GM21423 (cell line): ENCODE measurements at regions not wholly inside any gene's neighbourhood (a gene's known extent, or its start where the extent isn't known, plus 50 kb on each side); places are given as distances from the start of the nearest gene placed in this dataset.
A peak's percentile ranks its signal among the peaks of the same experiment; 100 is the strongest.

Experiments
- ATAC-seq: cut with Tn5 transposase; IDR thresholded peaks from one replicate; pipeline ENCODE4 v1.9.1; 2021; ENCODE audit warnings: mild to moderate bottlenecking, moderate library complexity; ENCODE audit not compliant: unreplicated experiment

- peak; percentile 84 for ATAC-seq
These were observed 236.8 kb upstream of the MAN1A1 start for GRCh38 chr6:119586250-119586882.

- no peak for ATAC-seq
These were observed 234.5 kb upstream of the MAN1A1 start for GRCh38 chr6:119584088-119584487.

- ATAC-seq: no peak
These were observed 231.7 kb upstream of the MAN1A1 start for GRCh38 chr6:119581220-119581619.

GRCh38 chr6:119575721-119576120 is 226.2 kb upstream of the MAN1A1 start:
- ATAC-seq: no peak

GRCh38 chr6:119568580-119568979 is 219.0 kb upstream of the MAN1A1 start:
- ATAC-seq: no peak

GRCh38 chr6:119566546-119567260 is 217.1 kb upstream of the MAN1A1 start:
- no peak for ATAC-seq

GRCh38 chr6:119565893-119566292 is 216.3 kb upstream of the MAN1A1 start:
- no peak for ATAC-seq

- no peak for ATAC-seq
These were observed 212.6 kb upstream of the MAN1A1 start for GRCh38 chr6:119562168-119562567.

GRCh38 chr6:119559586-119559985 is 210.0 kb upstream of the MAN1A1 start:
- ATAC-seq: no peak

- no peak for ATAC-seq
These were observed 207.7 kb upstream of the MAN1A1 start for GRCh38 chr6:119557239-119557638.

GRCh38 chr6:119552021-119552420 is 202.5 kb upstream of the MAN1A1 start:
- no peak for ATAC-seq

- no peak for ATAC-seq
These were observed 197.5 kb upstream of the MAN1A1 start for GRCh38 chr6:119547024-119547423.

GRCh38 chr6:119545245-119545644 is 195.7 kb upstream of the MAN1A1 start:
- ATAC-seq: no peak

GRCh38 chr6:119544325-119545175 is 195.0 kb upstream of the MAN1A1 start:
- ATAC-seq: no peak

- no peak for ATAC-seq
These were observed 193.8 kb upstream of the MAN1A1 start for GRCh38 chr6:119543332-119543731.

GRCh38 chr6:119542037-119542436 is 192.5 kb upstream of the MAN1A1 start:
- ATAC-seq: no peak

- no peak for ATAC-seq
These were observed 191.8 kb upstream of the MAN1A1 start for GRCh38 chr6:119541132-119541905.

GRCh38 chr6:119540417-119540816 is 190.9 kb upstream of the MAN1A1 start:
- ATAC-seq: no peak

- ATAC-seq: no peak
These were observed 189.6 kb upstream of the MAN1A1 start for GRCh38 chr6:119539066-119539746.

GRCh38 chr6:119536666-119537065 is 187.1 kb upstream of the MAN1A1 start:
- no peak for ATAC-seq
